GM19372 (cell line): ENCODE measurements at regions not wholly inside any gene's neighbourhood (a gene's known extent, or its start where the extent isn't known, plus 50 kb on each side); places are given as distances from the start of the nearest gene placed in this dataset.
"Not testable (repeated sequence)": the region's sequence is repeated elsewhere in the genome, so short reads cannot be mapped to it uniquely, and the experiment has no call there.

Experiments
- ATAC-seq: cut with Tn5 transposase; IDR thresholded peaks from one replicate; pipeline ENCODE4 v1.9.1; 2021; ENCODE audit warnings: mild to moderate bottlenecking, low read depth, moderate library complexity; ENCODE audit not compliant: unreplicated experiment

DNA sequence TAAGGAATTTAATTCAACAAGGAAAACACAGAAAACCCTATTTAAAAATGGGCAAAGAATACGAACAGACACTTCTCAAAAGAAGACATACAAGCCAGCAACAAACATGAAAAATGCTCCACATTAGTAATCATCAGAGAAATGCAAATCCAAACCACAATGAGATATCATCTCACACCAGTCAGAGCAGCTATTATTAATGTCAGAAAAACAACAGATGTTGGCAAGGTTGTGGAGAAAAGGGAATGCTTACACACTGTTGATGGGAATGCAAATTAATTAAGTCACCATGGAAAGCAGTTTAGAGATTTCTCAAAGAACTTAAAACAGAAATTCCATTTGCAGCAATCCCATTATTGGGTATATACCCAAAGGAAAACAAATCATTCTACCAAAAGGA lies 55.2 kb downstream of the GCC1 start:
- ATAC-seq, result no peak

DNA sequence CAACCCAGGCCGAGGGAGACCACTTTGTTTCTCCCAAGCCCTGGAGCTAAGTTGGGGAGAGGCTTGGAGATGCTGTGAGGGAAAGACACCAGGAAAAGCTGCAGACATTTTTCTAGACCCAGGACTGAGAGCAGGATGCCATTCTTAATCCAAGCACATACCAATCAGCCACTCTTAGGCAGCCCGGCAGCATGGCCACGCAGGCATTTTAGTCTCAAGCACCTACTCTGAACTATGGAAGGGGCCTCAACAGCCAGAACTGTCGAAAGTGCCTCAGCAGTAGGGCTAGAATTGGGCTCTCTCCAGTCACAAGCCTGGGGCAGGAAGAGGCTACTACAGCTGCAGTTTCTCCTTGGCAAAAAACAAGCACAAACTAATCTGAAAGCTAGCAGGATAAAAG lies 57.8 kb downstream of the GCC1 start:
- ATAC-seq, result no peak

DNA sequence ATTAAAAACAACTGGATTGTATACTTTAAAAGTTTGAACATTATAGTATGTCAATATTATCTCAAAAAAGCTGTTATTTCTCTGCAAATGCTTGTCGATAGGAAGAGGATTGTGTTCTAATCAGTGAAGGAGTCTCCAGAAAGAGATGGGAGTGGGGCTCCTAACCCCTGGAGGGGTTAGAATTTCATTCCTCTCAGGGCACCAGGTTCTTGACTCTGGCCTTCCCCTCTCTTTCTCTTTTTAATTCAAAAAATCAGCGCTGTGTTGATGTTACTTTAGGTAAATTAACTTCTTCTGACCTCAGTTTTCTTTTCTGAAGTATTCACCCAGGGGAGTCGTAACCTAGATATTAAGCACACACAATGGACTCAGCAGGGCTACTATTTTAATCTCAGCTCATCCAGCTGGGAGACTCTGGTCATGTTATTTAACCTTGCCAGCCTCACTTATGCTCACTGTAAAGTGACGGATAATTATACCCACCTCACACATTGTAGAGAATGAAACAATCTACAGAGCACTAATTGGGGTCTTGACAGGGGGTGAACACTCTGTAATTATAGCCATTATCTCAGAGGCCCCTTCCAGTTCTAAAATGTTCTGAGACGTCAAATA lies 59.4 kb downstream of the GCC1 start:
- ATAC-seq, result no peak

DNA sequence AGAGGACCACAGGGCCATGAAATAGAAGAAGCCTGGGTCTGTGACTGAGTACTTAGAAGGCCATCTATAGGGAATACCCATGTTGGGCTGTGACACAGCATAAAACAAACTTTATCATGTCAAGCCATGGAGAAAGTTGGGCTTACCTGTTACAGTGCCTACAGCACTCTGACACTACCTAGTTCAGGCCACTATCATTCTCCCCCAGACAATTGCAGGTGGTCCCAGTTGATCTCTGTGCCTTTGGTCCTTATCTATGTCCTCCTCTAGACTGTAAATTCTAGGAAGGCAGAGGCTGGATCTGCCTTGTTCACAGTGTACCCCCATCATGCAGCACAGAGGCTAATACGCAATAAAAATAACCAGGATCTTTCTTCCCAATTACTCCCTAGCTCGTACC lies 69.1 kb downstream of the GCC1 start:
- no peak for ATAC-seq

DNA sequence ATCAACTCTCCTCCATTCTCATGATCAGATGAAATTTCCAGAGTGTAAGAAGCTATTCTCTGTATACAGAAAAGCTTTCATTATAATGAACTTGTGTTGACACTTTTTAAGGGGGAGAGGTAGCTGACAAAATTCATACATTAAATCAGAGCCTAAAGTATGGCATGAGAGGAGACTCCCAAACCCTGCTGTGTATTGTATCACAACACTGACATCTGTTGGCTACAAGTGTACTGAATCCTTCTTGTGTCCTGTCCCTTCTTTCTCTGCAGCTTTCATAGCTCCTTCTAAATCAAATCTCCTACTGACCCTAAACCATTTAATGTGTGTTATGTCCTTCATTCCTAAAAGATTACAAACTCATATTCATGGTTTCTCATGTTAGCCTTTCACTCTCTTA lies 70.9 kb downstream of the GCC1 start:
- ATAC-seq, result no peak

DNA sequence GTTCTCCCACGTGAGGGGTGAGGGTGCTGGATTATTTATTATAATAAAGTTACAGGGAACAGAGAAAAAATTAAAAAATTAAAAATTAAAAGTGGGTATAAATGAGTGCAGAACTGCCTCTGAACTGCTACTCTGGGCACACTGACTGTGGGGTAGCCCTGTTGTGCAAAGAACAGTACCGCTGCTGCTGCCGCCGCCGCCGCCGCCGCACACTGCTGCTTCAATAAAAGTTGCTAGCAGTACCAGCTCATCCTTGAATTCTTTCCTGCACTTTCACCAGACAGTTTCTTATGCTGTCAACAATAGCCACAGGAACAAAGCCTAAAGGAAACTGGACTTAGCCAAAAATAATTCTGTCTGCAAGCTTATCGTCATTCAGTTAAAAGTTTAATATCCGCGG lies 72.1 kb downstream of the GCC1 start:
- no peak for ATAC-seq

DNA sequence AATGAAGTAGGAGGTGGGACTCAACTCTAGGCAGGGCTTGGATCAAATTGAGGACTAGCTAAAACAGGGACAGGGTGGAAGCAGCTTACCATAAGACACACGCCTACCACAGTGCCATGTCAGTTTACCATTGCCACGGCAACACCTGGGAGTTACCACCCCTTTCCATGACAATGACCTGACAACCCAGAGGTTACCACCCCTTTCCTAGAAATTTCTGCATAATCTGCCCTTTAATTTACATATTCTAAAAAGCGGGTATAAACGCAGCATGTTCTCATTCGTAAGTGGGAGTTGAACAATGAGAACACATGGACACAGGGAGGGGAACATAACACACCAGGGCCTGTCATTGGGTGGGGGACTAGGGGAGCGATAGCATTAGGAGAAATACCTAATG lies 72.7 kb downstream of the GCC1 start:
- ATAC-seq, result no peak

DNA sequence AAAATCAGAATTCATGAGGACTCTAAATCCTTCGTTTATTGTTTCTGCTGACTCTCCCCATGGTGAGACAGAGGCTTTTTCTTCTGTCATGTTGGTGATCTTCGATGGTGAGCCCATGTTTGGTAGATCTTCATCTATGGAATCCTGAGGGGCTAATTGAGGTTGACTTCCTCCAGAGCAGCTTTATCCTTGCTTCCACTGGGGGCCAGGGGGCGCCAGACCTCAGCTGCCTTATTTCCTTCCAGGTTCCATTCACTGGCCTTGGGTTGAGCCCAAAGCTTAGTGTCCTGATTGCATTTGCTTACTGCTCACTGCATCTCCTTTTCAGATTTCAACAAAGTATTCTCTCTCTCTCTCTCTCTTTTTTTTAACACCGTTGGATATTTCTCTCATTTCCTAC lies 80.7 kb downstream of the GCC1 start:
- ATAC-seq, result no peak

DNA sequence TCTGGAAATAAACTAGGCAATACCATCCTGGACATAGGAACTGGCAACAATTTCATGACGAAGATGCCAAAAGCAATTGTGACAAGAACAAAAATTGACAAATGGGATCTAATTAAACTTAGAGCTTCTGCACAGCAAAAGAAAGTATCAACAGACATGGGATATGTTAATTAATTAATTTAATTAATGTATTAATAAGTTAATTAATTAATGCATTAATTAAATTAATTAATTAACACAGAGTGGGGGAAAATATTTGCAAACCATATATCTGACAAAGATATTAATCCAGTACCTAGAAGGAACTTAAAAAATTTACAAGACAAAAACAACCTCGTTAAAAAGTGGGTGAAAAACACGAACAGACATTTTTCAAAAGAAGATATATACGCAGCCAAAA lies 83.6 kb downstream of the GCC1 start:
- no peak for ATAC-seq

DNA sequence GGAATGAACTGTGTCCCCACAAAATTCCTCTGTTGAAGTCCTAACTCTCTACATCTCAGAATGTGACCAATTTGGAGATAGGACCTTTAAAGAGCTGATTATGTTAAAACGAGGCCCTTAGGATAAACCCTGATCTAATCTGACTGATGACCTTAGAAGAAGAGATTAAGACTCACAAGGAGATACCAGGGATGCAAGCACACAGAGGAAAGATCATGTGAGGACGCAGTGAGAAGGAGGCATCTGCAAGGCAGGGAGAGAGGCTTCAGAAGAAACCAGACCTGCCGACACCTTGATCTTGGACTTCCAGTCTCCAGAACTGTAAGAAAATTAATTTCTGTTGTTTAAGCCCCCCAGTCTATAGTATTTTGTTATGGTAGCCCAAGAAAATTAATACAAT lies 94.9 kb upstream of the ZNF800 start:
- ATAC-seq, result no peak

DNA sequence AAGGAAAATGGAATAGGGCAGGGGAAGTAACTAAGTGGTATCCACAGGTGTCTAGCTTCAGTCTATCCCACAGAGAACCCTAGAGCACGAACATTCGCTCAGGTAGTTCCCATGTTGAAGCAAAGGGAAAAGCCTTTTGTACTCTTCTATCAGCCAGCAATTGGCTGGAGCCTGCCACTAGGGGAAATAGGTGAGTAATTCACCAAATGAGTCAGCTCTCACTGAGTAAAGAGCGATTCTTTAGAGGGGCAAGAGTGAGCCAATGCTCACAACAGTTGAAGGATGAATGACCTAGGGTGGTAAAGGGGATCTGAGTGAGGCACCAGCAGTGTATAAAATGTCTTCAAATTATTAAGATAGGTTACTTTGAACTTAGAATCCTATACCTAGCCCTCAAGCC lies 94.1 kb upstream of the ZNF800 start:
- ATAC-seq, result no peak

DNA sequence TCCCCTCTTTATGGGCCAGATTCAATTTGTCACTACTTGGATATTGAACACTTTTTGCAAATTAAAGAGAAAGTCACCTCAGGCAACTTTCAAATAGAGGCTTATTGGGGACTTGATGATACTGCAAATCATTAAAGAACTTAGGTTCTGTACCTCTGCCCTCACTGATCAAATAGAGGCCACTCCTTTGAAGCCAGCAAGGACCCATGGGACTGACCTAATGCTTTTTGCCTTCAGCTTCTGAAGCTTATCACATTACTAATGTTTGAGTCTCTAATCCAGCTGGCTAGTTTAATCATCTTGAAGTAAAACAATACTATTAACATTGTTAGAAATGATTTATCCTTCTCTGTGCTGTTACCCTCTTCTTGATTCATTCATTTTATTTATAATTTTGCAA lies 93.0 kb upstream of the ZNF800 start:
- ATAC-seq, result no peak

DNA sequence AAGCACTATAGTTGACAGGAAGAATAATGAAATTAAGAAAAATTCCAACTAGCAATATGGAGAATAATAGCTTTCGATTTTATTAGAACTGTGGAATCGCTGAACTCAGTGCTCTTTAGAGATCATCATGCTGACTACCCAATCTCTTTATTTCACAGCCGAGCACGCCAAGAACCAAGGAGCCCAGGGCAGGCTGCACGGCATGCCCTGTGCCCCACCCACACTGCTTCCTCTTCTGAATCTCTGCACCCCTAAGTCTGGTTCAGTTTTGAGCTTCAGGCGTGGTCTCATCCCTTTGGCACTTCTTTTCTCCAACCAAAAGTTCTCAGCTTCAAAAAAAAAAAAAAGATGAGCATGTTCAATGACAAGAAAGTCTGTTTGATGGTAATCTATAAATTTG lies 92.4 kb upstream of the ZNF800 start:
- ATAC-seq, result no peak

DNA sequence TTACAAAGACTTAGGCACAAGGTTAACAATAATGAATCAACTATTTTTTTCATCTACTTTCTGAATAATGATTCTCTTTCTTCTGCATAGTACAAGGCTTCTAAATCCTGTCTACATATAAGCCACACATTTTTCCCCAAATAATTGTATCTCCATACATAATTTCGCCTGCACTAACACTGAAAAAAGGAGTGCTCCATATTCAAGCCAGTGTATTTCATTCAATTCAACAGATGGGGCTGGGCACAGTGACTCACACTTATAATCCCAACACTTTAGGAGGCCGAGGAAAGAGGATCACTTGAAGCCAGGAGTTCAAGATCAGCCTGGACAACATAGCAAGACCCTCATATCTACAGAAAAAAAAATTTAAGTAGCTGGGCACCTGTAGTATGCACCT lies 86.0 kb upstream of the ZNF800 start:
- ATAC-seq, result no peak

DNA sequence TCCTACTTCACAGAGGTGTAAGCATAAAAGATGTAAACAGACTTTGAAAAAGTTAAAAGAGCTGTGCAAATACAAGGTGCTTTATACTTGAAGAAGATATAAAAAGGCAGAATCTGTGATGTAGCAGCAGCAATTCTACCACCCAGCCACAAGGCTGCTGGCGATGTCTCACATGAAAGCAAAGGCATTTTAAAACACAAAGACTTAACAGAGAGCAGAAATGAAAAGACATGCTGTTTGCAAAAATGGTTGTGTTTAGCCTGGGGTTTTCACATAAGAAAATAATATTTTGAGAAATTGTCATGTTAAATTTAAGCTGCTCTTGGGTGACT lies 85.5 kb upstream of the ZNF800 start:
- ATAC-seq, result no peak

DNA sequence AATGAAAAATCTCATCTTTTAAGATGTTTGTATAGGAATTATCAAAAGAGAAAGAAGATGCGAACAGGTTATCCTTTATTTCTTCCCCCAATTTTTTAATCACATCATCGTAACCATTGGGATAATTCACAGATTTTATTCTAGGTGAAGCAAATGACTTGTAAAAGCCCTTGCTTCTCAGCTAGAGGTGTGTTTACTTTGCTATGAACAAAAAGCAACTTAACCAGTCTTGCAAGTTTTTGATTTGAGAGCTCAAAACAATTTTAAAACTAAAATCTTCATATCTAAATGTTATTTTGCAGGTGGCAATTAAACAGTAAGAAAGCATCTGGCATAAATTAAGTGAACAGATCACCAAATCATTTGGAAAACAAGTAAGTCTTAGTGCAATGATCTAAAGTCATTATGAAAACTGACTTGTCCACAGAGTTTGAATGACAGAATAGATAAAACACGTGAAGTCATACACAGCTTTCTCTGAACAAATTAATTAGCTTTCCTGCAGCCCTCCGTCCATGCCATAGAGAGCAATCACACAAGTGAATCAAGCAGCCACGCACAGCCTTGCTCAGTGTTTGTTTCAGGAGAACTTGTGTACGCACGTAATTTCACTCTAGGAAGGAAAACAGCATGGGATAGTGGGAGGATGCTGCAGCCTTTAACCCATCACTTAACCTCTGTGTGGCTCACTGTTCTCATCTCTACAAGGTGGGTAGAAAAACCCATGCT lies 85.0 kb upstream of the ZNF800 start:
- no peak for ATAC-seq

DNA sequence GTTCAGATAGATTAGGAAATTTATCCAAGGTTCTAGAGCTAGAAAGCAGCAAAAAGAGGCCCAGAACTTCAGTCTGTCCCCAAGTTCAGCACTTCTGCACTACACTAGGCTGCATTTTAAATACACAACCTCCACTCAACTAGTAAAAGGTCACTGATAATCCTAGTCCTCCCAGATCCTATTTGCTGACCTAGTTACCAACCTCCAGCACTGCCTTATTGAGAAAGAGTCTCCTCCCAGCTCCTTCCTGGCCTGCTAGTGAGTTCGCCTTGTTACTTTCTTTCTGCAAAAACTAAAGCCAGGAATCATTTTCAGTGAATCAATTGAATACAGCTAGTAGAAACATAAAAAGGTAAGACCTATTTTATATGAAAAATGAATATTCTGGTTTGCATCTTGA lies 84.1 kb upstream of the ZNF800 start:
- ATAC-seq, result no peak

DNA sequence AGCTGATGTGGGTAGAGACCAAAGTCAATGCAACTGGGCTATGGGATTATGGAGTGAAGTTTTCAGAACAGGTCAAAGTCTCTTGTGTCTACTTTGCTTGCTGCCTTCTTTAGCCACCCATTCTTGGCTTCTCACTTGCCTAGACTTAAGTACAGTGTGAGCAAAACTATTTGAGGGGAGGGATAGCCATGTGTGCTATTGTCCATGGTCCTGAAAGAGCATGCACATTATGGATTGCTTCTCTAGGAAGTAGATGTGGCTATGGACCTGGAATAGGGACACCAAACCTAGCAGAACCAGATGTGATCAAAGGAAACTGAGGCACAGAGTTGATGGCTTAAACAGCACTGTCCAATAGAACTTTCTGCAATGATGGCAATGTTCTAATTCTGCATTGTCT lies 81.9 kb upstream of the ZNF800 start:
- ATAC-seq, result no peak

DNA sequence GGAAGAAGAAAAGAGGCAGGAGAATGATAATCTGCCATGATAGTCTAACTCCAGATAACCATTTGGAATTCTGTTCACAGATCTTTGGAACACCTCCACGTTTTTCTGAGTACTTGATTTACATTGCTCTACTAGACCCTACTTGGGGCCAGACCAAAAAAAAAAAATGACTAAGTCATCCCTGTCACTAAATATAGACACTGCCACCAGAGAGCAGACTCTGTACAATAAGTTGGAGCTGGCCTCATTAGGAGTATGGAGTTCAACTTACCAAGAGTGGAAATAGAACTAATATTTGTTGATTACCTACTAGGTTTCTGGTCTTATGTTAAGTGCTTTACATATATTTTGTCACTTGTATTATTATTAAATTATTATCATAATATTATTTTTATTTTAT lies 80.9 kb upstream of the ZNF800 start:
- no peak for ATAC-seq

DNA sequence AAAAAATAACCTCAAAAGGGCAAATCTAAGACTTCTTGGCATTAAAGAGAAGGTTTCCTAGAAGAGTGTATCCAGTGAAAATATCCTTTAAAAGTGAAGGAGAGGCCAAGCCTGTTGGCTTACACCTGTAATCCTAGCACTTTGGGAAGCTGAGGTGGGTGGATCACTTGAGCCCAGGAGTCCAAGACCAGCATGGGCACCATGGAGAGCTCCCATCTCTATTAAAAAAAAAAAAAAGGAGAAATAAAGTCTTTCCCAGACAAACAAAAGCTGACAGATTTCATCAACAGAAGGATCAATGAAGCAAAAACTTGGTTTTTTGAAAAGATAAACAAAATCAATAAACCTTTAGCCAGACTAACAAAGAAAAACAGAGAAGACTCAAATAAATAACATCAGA lies 67.6 kb upstream of the ZNF800 start:
- no peak for ATAC-seq

DNA sequence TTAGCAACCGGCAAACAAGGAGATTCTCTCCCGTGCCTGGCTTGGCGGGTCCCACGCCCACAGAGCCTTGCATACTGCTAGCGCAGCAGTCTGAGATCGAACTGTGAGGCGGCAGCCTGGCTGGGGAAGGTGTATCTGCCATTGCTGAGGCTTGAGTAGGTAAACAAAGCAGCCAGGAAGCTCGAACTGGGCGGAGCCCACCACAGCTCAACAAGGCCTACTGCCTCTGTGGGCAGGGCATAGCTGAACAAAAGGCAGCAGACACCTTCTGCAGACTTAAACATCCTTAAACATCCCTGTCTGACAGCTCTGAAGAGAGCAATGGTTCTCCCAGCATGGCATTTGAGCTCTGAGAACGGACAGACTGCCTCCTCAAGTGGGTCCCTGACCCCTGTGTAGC lies 58.8 kb upstream of the ZNF800 start:
- ATAC-seq, result not testable (repeated sequence)

DNA sequence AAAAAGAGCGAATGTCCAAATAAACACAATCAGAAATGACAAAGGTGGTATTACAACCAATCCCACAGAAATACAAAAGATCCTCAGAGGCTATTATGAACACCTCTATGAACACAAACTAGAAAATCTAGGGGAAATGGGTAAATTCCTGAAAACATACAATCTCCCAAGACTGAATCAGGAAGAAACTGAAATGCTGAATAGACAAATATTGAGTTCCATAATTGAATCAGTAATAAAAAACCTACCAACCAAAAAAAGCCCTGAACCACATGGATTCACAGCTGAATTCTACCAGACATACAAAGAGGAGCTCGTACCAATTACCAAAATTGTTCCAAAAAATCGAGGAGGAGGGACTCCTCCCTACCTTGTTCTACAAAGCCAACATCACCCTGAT lies 56.1 kb upstream of the ZNF800 start:
- ATAC-seq, result no peak
